ENCODE measurements at regions not wholly inside any gene's neighbourhood (a gene's known extent, or its start where the extent isn't known, plus 50 kb on each side); places are given as distances from the start of the nearest gene placed in this dataset.

DNA sequence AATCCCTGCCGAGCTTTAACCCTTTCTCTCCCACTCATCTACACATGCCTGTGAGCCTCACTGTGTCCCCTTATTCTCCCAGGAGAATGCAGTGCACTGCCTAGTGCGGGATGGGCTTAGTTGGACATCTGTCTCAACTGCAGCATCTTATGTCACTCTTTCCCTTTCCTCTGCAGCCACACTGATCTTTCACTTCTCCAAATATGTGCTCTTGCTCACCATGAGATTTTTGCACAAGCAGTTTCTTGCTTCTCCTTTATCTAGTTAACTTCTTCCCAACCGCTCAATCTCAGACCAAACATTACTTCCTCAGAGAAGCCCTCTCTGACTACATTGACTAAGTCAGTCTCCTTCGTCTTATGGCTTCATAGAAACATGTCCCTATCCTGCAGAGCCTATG, 292.3 kb downstream of the KBTBD8 start:
- no peak for DNase-seq

DNA sequence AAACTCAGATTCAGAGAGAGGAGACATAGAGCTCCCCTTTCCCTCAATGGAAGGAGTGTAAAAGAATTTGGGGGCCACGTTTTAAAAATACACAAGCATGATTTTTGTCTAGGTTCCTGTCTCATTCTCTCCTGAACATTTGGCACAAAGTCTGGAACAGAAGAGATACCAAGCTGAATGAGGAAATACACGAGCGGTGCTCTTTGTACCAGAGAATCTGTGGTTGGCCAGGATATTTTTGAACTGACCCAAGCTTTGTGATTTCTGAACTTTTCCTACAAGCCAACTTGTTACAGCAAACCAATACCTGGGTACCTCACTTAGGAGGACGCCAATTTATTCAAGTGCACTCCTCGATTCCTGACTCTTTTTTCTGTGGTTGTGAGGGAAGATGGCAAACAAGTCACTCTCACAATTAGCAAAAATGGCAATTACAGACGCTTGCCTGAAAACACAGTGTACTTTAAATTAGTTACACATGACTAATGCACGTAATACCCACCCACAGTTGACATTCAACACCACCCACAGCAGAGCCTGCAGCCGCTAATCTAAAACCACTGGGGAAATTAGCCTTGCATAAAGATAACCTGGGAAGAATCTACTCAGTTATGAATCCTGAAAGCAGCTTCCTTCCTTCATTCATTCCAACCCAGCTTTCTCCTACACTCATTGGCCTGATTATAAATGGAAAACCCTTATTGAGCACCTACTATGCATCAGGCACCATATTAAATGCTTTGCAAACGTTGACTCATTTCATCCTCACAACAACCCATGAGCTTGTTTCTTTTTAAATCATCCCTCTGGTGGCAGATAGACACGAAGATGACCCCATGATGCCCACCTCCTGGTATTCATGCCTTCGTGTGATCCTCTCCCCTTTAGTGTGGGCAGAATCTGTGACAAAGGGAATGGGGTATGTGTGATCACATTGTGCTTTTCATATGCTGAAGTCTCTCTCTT, 293.5 kb downstream of the KBTBD8 start:
- peak; percentile 7 for DNase-seq

GRCh38 chr3:67292356-67293121, 294.4 kb downstream of the KBTBD8 start:
- DNase-seq: no peak

- no peak for DNase-seq
Measured at GRCh38 chr3:67294341-67294740, 296.2 kb downstream of the KBTBD8 start.

- DNase-seq: no peak
Measured at GRCh38 chr3:67296039-67296892, 298.2 kb downstream of the KBTBD8 start.

DNA sequence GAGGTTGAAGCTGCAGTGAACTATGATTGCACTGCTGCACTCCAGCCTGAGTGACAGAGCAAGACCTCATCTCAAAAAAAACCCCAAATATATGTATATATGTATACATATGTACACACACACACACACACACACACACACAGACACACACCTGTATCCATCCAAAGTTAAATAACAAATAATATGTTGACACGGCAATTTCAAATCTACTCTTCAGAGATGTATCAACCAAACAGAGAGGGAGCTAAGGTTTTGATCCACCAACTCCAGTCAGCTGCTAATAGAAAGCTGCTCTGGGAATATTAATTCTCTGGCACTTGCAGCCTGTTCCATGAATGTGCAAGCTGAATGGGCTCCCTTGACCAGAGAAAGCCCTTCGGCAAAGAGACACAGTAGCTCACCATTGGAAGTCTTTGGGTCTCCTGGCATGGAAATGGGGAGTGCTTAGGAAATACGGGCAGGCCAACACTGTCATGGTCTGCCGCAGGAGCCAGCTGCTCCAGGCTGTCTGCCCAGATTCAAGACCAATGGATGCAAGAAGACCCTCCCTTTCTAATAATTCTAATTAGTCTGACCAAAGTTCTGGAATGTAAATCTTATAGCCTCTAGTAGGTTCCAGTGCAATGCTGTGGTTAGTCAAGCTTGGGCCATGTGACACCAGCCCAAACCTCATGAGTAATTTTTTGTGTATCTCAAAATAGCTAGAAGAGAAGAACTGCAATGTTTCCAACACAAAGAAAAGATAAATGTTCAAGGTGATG, 299.8 kb downstream of the KBTBD8 start:
- DNase-seq: no peak

DNA sequence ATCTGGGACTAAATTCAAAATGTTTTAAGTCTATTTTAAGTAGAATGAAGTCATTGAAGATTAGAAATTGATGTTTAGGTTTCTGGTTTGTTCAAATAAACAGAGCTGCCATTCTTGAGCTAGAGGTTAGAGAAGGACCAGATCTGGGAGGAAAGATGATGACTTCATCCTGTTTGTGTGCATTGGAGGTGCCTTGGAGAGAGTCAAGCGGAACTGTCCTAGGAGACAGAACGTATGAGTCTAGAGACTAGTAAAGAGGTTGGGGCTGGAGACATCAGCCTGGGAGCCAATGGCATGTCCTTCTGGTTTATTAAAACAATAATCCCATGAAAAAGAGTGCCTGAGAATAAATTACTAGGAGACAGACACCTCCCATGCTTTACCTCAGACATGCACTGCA, 303.4 kb downstream of the KBTBD8 start:
- DNase-seq: no peak

DNA sequence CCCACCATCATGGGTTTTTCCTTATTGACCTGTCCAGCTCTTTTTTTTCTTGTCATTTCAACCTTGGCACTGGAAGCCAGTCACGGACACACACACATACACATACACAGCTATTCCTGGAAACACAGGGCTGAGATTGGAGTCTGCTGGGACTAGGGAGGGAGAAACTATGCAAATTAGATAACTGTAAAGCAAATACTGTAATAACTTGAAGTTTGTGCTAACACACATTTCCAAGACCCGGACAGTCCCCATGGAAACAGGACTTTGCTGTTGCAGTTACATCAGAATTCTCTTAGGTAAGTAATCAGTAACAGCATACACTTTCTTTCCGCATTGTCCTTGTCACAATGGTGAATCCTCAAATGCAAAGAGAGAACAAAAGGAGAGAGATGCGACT, 304.4 kb downstream of the KBTBD8 start:
- no peak for DNase-seq

- DNase-seq: no peak
Measured at GRCh38 chr3:67305160-67305559, 307.1 kb downstream of the KBTBD8 start.

DNA sequence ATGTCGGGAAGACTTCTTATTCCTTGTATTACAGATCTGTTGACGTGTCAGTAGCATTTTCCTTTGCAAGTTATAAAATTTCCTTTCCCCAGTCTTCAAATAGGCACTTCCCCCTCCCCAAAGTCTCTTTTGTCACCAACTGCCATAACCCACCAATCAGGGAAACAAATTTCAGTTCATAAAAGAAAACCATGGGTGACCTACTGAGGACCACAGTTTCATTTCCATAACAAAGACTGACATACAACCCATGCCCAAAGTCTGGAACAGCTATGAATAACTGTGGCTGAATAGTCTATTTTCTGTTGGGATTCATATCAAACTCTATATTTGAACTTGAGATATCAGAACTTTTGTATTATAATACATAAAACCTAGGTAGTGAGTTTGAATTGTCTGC, 307.8 kb downstream of the KBTBD8 start:
- DNase-seq: no peak

DNA sequence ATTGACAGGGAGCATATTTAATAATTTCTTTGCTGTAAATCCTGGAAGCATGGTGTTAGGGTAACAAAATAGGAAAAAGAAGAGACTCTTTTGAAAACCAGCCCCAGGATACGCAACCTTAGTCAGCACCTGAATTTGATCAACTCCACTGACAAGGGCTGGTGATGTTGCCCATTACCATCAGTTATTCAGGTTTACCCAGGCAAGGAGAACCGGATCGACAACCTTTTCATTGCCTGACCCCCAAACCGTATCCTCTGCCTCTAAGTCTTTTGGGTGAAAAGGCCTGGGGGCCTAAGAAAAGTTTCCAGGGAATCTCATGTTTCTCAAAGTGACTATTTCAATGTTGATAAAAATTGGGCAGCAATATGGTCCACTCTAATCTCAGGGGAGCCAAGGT, 313.3 kb downstream of the KBTBD8 start:
- DNase-seq: no peak

GRCh38 chr3:67312155-67312554, 314.0 kb downstream of the KBTBD8 start:
- DNase-seq: no peak

- DNase-seq: no peak
Measured at GRCh38 chr3:67318162-67318561, 320.1 kb downstream of the KBTBD8 start.

DNA sequence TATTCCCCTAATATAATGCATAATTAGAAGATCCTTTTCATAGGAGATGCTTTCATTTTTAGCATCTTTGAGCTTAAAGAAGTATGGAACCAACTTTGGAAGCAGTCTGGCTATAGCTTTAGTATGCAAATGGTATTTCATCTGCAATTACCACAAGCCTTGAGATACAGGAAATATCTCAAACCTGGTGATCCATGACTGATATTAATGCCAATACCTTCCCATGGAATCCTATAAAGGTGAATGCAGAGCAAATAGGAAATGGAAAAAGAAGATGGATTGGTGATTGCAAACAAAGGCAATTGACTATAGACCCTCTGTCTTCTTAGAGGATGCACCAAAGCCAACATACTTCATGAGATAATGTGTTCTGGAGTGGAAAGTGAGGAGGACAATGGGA, 326.4 kb downstream of the KBTBD8 start:
- DNase-seq: no peak

Data from stimulated activated CD4-positive, alpha-beta T cell treated with anti-CD3 and anti-CD28 coated beads, Interleukin-4, amount 100 ng/mL, for 24 hours (primary cell).